Activated CD4-positive, alpha-beta T cell treated with anti-CD3 and anti-CD28 coated beads for 24 hours (primary cell): ENCODE measurements at regions not wholly inside any gene's neighbourhood (a gene's known extent, or its start where the extent isn't known, plus 50 kb on each side); places are given as distances from the start of the nearest gene placed in this dataset.
"Not testable (repeated sequence)": the region's sequence is repeated elsewhere in the genome, so short reads cannot be mapped to it uniquely, and the experiment has no call there.

Experiments used
- DNase-seq, 2 donors: peaks; one replicate each; pipeline ENCODE4 v3.0.0-alpha.2; 2020; ENCODE audit warnings: low read depth in 2 of 2

DNA sequence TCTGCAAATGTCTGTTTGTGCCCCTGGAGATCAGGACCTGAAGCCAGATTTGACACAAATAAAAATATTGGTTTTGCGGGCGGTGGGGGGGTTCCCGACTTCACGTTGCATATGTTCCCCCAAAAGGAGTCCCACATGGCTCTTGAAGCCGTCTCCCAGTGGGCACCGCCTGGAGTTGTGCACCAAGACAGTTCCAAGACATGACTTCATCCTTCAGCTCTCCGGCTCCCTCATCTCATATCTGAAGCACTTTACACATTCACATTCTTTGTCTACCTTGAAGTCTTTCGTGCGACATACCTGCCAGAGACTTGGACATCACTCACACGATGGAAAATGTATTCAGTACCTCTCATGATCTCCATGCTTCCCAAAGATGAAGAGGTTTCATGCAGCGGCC is 362.8 kb upstream of the FOXK1 start:
- no peak for DNase-seq

DNA sequence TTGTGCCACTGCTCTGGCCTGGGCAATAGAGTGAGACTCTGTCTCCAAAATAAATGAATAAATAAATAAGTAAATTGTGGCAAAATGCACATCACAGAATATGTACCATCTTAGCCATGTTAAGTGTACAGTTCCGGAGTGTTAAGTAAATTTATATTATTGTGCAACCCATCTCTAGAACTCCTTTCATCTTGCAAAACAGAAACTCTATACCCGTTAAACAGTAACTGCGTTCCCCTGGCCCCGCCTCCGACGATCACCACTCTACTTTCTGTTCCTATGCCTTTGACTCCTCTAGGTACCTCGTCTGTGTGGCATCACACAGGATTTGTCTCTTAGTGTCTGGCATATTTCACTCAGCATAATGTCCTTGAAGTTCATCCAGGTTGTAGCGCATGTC is 356.4 kb upstream of the FOXK1 start:
- no peak for DNase-seq

DNA sequence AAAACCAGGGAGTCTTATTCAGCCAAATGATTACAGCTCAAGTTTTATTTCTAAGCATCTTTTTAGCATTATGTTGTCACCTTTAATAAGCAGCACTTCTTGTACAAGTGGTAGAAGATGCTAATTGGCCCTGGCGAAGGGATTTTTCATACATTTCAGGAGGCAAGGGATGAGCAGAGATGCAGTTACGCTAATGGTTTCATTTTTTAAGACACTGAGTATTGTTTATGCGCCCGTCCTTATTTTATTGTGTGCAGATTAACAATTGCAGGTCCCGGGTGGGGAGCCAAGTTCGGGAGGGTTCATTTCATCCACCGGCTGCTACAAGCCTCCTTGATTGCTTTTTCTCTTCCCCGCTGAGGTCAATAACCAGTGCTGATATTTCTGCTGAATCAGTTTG is 350.4 kb upstream of the FOXK1 start:
- no peak for DNase-seq

DNA sequence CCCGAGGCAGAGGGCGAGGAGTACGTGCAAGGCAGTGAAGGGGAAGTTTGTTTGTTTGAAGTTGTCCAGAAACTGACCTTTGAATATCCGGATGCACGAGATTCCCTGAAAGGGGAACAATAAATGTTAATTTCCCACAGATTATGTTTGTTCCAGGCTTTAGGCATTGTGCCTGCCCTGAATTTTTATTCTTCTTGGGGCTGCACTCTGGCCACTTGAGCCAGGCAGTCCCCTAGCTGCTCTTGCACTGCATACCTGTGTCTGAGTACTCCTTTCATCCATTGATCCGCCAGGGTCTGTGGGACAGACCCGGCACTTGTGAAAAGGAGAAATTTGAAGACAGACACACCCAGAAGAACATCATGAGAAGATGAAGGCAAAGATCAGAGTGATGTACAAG is 343.5 kb upstream of the FOXK1 start:
- no peak for DNase-seq

DNA sequence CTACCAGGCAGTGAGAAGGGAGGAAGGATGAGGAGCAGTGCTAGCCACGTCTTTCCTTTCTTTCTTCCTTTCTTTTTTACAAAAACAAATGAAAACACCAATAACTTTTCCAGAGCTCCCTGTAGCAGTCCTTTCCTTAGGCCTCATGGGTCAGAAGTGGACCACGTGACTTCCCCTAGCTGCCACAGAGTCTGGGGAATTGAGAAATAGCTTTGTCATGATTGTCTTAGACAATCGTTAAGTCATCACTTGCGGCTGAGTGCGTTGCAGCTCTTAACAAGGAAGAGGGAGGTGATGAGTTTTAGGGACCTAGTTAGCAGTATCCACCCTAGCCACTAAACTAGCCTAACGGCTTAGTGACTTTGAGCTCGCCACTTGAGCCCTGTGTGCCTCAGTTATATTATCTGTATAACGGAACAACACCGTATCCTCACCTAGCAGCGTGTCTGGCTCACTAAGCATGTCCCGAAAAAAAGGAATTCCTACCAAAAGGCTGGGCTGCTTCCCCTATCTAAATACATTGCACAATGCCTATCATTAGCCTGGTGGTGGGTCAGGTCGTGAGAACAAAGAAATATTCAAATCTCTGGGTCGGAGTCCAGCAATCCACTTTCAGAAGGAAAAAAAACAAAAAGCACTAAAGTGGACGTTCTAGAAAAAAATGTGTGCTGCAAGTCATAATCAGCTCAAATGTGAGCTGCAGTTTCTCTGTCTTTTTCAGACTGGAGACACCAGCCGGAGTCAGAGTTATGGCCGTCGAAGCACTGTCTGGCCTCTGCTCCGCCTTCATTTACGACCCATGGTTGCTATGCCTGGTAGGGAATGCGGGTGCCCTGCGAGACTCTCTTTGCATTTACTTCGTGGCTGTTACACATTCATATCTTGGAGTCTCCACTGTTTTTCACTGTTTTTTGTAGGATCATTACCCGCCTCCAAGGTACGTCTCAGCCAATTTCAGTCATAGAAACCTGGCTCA is 338.5 kb upstream of the FOXK1 start:
- DNase-seq = no peak

DNA sequence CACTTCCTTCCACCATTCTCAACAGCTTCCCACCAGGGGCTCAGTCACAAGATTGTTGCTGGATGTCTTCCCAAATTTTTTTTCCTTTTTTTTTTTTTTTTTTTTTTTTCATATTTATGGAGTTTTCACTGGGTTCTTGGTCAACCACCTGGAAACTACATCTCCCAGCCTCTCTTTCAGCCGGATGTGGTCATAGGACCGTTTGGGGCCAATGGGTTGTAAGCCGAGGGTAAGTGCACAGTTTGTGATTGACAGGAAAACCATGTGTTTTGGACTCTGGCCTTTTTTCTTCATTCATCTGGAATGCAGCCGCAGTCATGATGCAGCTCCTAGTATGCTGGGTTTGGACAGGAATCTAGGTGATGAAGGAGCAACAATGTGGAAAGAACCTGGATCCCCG is 337.1 kb upstream of the FOXK1 start:
- DNase-seq = no peak

DNA sequence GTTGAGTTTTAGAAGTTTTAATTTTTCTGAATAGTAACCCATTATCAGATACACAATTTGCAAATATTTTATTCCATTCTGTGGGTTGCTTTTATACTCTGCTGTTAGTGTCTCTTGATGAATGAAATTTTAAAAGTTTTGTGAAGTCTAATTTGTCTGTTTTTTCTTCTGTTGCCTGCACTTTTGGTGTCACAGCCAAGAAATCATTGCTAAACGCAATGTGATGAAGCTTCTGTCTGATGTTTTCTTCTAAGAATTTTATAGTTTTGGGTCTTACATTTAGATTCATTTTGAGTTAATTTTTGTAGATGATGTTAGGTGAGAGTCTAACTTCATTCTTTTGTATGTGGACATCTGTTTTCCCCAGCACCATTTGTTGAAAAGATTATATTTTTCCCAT is 330.0 kb upstream of the FOXK1 start:
- no peak for DNase-seq

DNA sequence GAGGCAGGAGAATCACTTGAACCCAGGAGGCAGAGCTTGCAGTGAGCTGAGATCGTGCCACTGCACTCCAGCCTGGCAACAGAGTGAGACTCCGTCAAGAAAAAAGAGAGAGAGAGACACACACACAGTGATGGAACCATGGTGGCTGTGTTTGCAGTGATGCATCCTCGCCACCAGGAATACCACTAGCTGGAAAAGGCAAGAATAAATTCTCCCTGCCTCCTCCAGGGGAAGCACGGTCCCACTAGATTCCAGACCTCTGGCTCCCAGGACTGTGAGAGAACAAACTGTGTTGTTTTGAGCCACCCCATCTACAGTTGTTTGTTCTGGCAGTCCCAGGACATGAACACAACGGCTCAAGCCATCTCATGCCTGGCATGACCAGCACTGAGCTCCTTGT is 320.3 kb upstream of the FOXK1 start:
- no peak for DNase-seq

DNA sequence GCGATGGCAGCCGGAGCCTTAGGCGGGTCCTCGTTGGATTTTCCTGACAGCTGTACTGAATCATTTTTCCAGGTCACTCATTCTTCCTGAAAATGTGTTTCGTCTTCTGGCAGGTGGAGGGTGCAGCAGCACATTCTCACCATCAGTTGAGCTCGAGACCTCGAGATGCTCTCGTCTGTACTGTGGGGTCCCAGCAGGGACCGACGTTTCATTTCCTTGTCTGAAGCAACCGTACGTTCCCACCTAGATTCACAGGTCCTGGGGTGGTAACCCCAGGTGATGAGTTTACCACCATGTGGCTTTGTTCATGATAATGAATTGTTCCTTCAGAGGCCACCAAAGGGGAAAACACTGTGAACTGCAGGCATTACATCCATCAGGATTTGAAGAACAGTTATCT is 298.5 kb upstream of the FOXK1 start:
- no peak for DNase-seq

DNA sequence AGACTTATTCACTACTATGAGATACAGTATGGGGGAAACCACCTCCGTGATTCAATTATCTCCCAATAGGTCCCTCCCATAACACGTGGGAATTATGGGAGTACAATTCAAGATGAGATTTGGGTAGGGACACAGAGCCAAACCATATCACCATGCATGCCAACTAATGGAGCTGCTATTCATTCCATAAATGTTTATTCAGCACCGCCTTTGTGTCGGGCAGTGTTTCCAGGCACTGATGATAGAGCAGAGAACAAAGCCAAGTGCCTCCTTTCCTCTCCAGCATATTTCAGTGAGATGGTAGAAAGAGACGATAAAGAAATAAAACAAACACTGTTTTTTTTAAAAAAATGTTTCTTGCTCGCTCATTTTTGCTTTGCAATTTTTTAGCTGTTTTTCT is 295.9 kb upstream of the FOXK1 start:
- no peak for DNase-seq

DNA sequence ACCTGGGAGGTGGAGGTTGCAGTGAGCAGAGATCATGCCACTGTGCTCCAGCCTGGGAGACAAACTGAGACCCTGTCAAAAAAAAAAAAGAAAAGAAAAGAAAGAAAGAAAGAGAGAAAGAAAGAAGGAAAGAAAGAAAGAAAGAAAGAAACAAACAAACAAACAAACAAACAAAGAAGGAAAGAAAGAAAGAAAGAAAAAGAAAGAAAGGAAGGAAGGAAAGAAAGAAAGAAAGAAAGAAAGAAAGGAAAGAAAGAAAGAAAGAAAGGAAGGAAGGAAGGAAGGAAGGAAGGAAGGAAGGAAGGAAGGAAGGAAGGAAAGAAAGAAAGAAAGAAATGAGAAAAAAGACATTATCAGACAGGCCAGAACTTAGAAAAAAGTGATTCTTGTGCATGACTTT is 291.0 kb upstream of the FOXK1 start:
- DNase-seq = not testable (repeated sequence)

DNA sequence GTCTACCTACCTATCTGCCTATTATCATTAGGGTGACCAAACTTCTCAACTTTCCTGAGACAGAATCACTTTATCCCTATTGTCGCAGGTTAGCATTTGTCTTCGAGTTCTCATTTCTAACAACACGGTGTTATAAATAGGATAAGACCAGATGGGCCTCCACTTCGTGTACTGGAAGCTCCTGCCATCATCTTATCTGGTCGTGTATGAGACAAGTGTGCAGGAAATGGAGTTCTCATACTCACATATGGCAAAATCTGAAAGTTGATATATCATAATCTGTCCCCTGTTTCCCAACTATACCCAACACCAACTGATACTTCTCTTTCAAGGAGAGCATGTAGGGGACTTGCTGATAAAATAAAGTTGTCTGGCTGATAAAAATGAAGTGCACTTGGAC is 287.4 kb upstream of the FOXK1 start:
- no peak for DNase-seq

DNA sequence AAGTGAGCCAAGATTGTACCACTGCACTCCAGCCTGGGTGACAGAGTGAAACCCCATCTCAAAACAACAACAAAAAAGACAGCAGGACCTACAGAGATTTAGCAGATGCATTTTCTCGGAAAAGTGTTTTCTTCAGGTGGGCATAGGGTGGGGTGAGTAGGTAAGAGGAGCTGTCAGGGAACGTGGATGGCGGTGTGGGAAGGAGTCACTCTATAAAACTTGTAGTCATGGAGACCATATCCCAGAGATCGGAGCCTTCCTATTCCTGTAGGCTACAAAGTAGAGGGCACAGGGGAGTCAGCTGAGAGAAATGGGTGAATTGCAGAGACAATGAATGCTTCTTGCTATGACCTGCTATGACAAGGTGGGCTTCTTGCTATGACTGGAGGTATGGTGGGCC is 283.0 kb upstream of the FOXK1 start:
- DNase-seq = no peak

DNA sequence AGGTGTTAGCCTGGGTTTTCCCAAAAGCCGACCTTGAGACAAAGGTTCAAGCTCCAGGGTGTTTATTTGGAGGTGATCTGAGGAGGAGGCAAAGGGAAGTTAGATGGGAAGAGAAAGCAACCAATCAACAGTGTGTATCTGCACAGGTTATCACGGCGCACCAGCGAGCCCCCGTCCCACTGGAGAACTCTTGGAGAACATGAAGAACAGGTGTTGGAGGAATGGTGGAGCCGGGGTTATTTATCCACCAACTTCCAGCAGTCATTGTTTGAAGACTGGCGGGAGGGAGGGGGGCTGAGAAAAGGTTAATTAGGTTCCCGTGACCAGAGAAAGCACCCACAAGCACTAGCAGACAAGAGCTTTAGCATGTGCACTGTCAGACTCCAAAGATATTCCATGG is 282.5 kb upstream of the FOXK1 start:
- no peak for DNase-seq

DNA sequence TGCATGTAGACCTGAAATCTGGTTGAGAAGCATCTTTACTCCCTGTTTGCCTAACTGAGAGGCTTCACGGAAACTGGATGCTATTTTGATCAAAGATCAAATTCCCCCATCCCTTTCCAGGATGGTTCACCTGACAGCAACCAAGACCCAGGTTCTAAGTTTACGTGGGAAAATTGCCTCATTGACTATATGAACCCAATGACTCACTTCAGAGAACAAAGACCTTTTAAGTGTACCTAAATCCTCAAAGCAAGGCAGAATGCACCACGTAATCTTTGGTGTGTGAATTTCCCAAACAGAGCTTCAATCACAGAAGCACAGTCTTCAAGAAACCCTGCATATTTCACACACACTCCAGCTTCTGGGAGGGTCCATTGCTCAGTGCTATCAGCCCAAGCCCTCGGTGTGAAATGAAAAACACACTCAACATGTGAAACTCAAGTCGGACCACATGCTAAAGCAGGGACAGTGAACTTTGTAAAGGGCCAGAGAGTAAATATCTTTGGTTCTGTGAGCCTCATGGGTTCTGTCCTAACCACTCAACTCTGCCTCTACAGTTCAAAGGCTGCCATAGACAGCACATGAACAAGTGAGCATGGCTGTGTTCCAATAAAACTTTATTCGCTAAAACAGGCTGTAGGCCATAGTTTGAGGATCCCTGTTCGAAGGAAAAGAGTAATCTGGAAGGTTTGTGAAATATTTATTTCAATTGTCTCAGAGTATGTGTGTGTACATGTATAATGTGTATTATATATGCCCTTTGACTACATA is 275.6 kb upstream of the FOXK1 start:
- no peak for DNase-seq

DNA sequence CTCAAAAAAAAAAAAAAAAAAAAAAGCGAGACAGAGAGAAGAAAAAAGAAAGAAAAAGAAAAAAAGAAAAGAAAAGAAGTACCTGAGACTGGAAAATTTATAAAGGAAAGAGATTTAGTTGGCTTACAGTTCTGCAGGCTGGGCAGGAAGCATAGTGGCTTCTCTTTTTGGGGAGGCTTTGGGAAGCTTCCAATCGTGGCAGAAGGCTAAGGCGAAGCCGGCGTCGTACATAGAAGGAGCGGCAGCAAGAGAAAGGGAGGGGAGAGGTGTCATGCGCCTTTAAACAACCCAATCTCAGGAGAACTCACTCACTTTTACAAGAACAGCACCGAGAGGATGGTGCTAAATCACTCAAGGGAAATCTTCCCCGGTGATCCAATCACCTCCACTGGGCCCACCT is 272.1 kb upstream of the FOXK1 start:
- DNase-seq = no peak

DNA sequence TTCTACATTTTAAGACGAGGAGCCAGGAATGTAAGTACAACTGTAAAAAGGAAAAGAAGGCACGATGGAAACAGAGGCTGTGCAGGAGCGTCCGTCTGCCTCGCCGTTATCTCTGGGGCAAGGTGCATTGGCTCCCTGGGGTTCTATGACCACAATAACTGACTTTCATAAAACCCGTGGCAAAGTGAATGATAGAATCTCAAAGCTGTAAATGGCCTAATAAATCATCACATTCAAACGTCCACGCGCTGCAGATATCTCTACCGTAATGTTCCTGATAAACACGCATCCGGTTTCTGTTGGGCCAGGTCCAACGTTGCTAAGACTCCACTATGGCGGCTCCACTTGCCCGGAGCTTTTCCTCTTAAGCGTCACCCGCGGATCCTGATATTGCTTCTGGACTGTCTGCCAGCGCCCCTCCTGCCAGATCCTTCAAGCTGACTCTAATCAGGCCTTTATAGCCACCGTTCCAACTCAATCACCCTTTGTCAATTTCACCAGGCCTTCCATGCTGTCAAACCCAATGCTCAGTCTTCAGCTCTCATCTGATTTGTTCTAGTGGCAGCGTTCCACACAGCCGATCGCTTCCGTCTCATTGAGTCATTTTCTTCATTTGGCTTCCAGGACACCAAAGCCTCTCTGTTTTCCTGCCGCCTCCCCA is 265.6 kb upstream of the FOXK1 start:
- no peak for DNase-seq

DNA sequence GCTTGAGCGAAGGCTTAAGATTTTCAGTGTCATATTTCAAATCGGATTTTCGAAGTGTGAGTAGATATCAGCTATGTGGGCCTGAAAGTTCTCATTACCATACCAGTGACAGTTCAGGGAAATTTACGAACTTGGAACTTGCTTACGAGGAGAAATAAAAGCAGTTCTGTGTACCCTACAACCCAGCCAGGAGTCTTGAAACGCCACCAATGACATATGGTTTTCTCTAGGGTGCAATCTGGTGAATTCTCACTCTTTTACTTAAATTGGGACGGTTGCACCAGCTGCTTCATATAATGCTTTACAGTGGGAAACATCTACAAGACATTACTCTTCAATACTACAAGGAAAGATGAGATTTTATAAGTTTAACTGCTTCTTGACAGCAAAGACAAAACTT is 253.6 kb upstream of the FOXK1 start:
- DNase-seq = no peak

DNA sequence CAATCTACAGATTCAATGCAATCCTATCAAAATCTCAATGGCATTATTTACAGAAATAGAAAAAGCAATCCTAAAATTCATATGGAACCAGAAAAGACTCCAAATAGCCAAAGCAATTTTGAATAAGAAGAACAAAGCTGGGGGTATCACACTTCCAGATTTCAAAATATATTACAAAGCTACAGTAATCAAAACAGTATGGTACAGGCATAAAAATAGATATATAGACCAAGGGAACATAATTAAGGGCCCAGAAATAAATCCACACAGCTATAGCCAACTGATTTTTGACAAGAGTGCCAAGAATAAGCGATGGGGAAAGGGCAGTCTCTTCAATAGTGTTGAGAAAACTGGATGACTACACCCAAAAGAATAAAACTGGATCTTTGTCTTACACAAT is 251.9 kb upstream of the FOXK1 start:
- no peak for DNase-seq

DNA sequence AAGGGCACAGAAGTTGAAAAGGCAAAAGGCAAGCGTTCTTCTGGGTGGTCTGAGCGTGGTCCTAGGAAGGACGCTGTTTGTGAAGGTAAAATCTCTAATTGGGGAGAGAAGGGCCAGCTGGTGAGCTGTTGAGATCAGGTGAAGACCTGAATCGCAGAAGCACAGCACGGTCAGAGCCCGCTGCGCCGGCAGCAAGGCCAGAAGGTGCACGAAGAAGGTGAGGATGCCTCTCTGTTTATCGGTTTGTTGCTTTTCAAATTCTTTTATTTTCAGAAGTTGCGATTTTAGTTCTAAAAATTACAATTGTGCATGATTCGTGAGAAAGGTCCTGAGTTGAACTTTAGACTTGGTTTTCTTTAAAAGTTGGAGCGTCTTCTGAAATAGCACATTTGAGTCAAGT is 247.8 kb upstream of the FOXK1 start:
- no peak for DNase-seq

DNA sequence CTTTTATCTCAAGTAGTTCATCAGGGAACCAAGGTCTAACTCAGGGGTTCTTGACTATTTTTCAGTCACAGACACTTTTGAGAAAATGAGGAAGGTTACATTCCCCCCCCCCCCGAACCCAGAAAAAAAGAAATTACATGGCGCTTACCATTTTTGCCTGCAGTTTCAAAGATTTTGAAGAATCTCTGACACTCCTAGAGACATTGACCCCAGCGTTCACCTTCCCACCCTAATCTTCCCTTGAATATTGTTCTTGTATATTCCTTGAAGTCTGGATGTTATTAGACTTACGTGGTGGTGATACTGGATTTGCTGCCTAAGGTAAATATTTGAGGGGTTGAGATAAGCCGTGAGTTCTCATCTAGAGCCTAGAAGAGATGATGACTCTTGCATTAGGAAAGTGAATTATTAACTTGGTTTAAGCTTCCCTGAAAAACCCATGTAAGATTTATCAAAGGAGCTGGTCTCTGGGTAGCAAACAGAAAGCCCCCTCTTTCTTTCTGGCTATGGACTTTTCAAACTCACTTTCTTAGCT is 245.7 kb upstream of the FOXK1 start:
- DNase-seq = no peak

DNA sequence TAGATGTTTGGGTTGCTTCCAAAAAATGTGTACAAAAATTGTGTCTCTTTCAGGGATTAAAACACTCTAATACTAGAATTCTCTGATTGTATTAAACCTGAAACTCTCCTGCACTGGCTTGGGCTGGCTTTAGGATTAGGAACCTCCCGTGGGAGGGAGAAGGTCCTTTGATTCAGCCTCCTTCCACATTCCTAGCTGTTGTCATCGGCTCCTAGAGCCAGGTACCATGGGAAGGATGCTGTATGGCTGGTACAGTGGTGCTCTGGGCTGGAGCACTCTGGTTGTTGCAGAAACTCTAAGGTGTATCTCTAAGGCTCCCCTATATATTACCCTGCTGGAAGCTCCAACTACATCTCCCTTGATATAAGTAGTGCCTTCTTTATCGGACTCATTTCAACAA is 245.2 kb upstream of the FOXK1 start:
- no peak for DNase-seq
